HepG2 (cell line): ENCODE measurements at regions not wholly inside any gene's neighbourhood (a gene's known extent, or its start where the extent isn't known, plus 50 kb on each side); places are given as distances from the start of the nearest gene placed in this dataset.

Experiments used
- AKAP8 ChIP-seq: sonication (generic); formaldehyde crosslinking; IDR thresholded peaks from 2 replicates; pipeline ENCODE4 v1.5.1; 2020; ENCODE audit warnings: mild to moderate bottlenecking, missing genetic modification reagents
- ARHGAP35 ChIP-seq: sonication (generic); formaldehyde crosslinking; IDR thresholded peaks from 2 replicates; pipeline ENCODE4 v1.9.0; 2022; ENCODE audit warnings: mild to moderate bottlenecking, inconsistent platforms, moderate library complexity, missing genetic modification reagents, borderline replicate concordance
- ARNT ChIP-seq: fragments of 450-650 bp; IDR thresholded peaks from 2 replicates; pipeline ENCODE4 v1.6.1; 2017
- DPF2 ChIP-seq: sonication (generic); formaldehyde crosslinking; IDR thresholded peaks from 2 replicates; pipeline ENCODE4 v1.4.0; 2020; ENCODE audit warnings: mild to moderate bottlenecking, low read depth, missing genetic modification reagents, borderline replicate concordance
- FOXJ3 ChIP-seq: sonication (generic); formaldehyde crosslinking; IDR thresholded peaks from 2 replicates; pipeline ENCODE4 v1.4.0; 2020; ENCODE audit warnings: missing genetic modification reagents, mild to moderate bottlenecking, borderline replicate concordance
- HIVEP1 ChIP-seq: sonication (generic); formaldehyde crosslinking; IDR thresholded peaks from 2 replicates; pipeline ENCODE4 v1.4.0; 2020; ENCODE audit warnings: mild to moderate bottlenecking, missing genetic modification reagents
- JDP2 ChIP-seq: sonication (generic); formaldehyde crosslinking; IDR thresholded peaks from 2 replicates; pipeline ENCODE4 v1.8.1; 2022; ENCODE audit warnings: missing genetic modification reagents, borderline replicate concordance
- KDM2A ChIP-seq: sonication (generic); formaldehyde crosslinking; IDR thresholded peaks from 2 replicates; pipeline ENCODE4 v1.4.0; 2020; ENCODE audit warnings: low read depth, missing genetic modification reagents, borderline replicate concordance
- KDM5A ChIP-seq: fragments of 200-600 bp; sonication (generic); IDR thresholded peaks from 2 replicates; pipeline ENCODE4 v1.7.0; 2018; ENCODE audit warnings: antibody characterized with exemption, mild to moderate bottlenecking, low read length, borderline replicate concordance
- NKX3-1 ChIP-seq: sonication (generic); formaldehyde crosslinking; IDR thresholded peaks from 2 replicates; pipeline ENCODE4 v1.5.0; 2020; ENCODE audit warnings: missing genetic modification reagents
- NR3C1 ChIP-seq: sonication (generic); formaldehyde crosslinking; IDR thresholded peaks from 2 replicates; pipeline ENCODE4 v1.4.0; 2020; ENCODE audit warnings: missing genetic modification reagents
- PHF21A ChIP-seq: sonication (generic); formaldehyde crosslinking; IDR thresholded peaks from 2 replicates; pipeline ENCODE4 v1.5.0; 2020; ENCODE audit warnings: mild to moderate bottlenecking, missing genetic modification reagents
- TBL1XR1 ChIP-seq: fragments of 150-350 bp; IDR thresholded peaks from 2 replicates; pipeline ENCODE4 v1.6.1; 2014; ENCODE audit warnings: borderline replicate concordance, low read length; ENCODE audit not compliant: partially characterized antibody
- TBX2 ChIP-seq: sonication (generic); formaldehyde crosslinking; IDR thresholded peaks from 2 replicates; pipeline ENCODE4 v1.5.0; 2020; ENCODE audit warnings: missing genetic modification reagents, mild to moderate bottlenecking, borderline replicate concordance
- ZNF225 ChIP-seq: sonication (generic); formaldehyde crosslinking; IDR thresholded peaks from 2 replicates; pipeline ENCODE4 v1.4.0; 2020; ENCODE audit warnings: mild to moderate bottlenecking, missing genetic modification reagents
- ZNF264 ChIP-seq: sonication (generic); formaldehyde crosslinking; IDR thresholded peaks from 2 replicates; pipeline ENCODE4 v1.4.0; 2020; ENCODE audit warnings: missing genetic modification reagents
- ZNF430 ChIP-seq: sonication (generic); formaldehyde crosslinking; IDR thresholded peaks from 2 replicates; pipeline ENCODE4 v1.9.0; 2021; ENCODE audit warnings: mild to moderate bottlenecking, missing genetic modification reagents
- TF ChIP-seq, protein P1 (sequence below): sonication (generic); formaldehyde crosslinking; IDR thresholded peaks from 2 replicates; pipeline ENCODE4 v1.9.0; 2021; ENCODE audit warnings: missing genetic modification reagents, mild to moderate bottlenecking, borderline replicate concordance
- TF ChIP-seq, protein P2 (sequence below): sonication (generic); formaldehyde crosslinking; IDR thresholded peaks from 2 replicates; pipeline ENCODE4 v1.5.0; 2020; ENCODE audit warnings: mild to moderate bottlenecking, missing genetic modification reagents, moderate library complexity
- TF ChIP-seq, protein P3 (sequence below): IDR thresholded peaks from 2 replicates; pipeline ENCODE4 v1.4.0; 2020; ENCODE audit warnings: mild to moderate bottlenecking, missing genetic modification reagents
- TF ChIP-seq, protein P4 (sequence below): sonication (generic); formaldehyde crosslinking; IDR thresholded peaks from 2 replicates; pipeline ENCODE4 v1.4.0; 2020; ENCODE audit warnings: low read depth, mild to moderate bottlenecking, missing genetic modification reagents

DNA sequence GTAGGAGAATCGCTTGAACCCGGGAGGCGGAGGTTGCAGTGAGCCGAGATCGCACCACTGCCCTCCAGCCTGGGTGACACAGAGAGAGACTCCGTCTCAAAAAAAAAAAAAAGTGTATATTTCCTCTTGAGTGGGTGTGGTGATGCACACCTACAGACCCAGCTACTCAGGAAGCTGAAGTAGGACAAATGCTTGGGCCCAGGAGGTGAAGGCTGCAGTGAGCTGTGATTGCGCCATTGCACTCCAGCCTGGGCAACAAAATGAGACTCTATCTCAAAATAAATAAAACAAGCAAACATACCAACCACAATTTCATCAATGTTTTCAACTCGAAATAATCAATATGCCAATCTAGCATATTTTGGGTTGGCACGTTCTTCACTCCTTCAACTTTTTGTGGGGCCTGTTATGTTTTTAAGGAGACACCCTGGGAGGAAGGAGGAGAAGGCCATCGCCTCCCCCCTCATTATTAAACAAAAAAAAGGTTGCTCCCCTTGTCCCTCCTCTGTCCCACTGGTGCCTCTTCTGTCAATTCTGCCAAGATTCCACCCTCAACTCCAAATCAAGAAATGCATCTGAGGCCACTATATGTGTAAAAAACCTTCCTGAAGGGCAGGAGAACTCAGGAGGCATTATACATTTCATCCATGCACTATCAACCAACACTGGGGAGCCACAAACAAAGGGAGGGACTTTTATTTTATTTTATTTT is 52.4 kb upstream of the ATF7IP2 start (continued):
- TF ChIP-seq, protein P1, sequence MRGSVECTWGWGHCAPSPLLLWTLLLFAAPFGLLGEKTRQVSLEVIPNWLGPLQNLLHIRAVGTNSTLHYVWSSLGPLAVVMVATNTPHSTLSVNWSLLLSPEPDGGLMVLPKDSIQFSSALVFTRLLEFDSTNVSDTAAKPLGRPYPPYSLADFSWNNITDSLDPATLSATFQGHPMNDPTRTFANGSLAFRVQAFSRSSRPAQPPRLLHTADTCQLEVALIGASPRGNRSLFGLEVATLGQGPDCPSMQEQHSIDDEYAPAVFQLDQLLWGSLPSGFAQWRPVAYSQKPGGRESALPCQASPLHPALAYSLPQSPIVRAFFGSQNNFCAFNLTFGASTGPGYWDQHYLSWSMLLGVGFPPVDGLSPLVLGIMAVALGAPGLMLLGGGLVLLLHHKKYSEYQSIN (CRISPR knock-in tag) = no peak
- TF ChIP-seq, protein P2, sequence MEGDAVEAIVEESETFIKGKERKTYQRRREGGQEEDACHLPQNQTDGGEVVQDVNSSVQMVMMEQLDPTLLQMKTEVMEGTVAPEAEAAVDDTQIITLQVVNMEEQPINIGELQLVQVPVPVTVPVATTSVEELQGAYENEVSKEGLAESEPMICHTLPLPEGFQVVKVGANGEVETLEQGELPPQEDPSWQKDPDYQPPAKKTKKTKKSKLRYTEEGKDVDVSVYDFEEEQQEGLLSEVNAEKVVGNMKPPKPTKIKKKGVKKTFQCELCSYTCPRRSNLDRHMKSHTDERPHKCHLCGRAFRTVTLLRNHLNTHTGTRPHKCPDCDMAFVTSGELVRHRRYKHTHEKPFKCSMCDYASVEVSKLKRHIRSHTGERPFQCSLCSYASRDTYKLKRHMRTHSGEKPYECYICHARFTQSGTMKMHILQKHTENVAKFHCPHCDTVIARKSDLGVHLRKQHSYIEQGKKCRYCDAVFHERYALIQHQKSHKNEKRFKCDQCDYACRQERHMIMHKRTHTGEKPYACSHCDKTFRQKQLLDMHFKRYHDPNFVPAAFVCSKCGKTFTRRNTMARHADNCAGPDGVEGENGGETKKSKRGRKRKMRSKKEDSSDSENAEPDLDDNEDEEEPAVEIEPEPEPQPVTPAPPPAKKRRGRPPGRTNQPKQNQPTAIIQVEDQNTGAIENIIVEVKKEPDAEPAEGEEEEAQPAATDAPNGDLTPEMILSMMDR (CRISPR knock-in tag) = no peak
- TF ChIP-seq JDP2 (CRISPR knock-in tag) (no peak), TBX2 (CRISPR knock-in tag) (peak; percentile 41; the same call in 1 of the 2 replicates), HIVEP1 (no peak), NR3C1 (CRISPR knock-in tag) (no peak), ZNF430 (CRISPR knock-in tag) (0 out of 2 replicates have a peak, but pooled peaks have one; percentile 20), KDM2A (CRISPR knock-in tag) (no peak), ZNF225 (CRISPR knock-in tag) (no peak), AKAP8 (CRISPR knock-in tag) (no peak), PHF21A (CRISPR knock-in tag) (0 out of 2 replicates have a peak, but pooled peaks have one; percentile 16), ZNF264 (no peak), KDM5A (no peak), ARNT (no peak), ARHGAP35 (no peak), TBL1XR1 (no peak), FOXJ3 (CRISPR knock-in tag) (no peak), DPF2 (CRISPR knock-in tag) (no peak), NKX3-1 (CRISPR knock-in tag) (no peak)
- TF ChIP-seq, protein P3, sequence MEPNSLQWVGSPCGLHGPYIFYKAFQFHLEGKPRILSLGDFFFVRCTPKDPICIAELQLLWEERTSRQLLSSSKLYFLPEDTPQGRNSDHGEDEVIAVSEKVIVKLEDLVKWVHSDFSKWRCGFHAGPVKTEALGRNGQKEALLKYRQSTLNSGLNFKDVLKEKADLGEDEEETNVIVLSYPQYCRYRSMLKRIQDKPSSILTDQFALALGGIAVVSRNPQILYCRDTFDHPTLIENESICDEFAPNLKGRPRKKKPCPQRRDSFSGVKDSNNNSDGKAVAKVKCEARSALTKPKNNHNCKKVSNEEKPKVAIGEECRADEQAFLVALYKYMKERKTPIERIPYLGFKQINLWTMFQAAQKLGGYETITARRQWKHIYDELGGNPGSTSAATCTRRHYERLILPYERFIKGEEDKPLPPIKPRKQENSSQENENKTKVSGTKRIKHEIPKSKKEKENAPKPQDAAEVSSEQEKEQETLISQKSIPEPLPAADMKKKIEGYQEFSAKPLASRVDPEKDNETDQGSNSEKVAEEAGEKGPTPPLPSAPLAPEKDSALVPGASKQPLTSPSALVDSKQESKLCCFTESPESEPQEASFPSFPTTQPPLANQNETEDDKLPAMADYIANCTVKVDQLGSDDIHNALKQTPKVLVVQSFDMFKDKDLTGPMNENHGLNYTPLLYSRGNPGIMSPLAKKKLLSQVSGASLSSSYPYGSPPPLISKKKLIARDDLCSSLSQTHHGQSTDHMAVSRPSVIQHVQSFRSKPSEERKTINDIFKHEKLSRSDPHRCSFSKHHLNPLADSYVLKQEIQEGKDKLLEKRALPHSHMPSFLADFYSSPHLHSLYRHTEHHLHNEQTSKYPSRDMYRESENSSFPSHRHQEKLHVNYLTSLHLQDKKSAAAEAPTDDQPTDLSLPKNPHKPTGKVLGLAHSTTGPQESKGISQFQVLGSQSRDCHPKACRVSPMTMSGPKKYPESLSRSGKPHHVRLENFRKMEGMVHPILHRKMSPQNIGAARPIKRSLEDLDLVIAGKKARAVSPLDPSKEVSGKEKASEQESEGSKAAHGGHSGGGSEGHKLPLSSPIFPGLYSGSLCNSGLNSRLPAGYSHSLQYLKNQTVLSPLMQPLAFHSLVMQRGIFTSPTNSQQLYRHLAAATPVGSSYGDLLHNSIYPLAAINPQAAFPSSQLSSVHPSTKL (CRISPR knock-in tag) = peak; percentile 45; the same call in 1 of the 2 replicates
- TF ChIP-seq, protein P4, sequence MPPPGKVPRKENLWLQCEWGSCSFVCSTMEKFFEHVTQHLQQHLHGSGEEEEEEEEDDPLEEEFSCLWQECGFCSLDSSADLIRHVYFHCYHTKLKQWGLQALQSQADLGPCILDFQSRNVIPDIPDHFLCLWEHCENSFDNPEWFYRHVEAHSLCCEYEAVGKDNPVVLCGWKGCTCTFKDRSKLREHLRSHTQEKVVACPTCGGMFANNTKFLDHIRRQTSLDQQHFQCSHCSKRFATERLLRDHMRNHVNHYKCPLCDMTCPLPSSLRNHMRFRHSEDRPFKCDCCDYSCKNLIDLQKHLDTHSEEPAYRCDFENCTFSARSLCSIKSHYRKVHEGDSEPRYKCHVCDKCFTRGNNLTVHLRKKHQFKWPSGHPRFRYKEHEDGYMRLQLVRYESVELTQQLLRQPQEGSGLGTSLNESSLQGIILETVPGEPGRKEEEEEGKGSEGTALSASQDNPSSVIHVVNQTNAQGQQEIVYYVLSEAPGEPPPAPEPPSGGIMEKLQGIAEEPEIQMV (CRISPR knock-in tag) = no peak
